GM18517 (cell line): ENCODE measurements at regions not wholly inside any gene's neighbourhood (a gene's known extent, or its start where the extent isn't known, plus 50 kb on each side); places are given as distances from the start of the nearest gene placed in this dataset.
"Not testable (repeated sequence)": the region's sequence is repeated elsewhere in the genome, so short reads cannot be mapped to it uniquely, and the experiment has no call there.

Source experiments
- ATAC-seq: cut with Tn5 transposase; IDR thresholded peaks from one replicate; pipeline ENCODE4 v1.9.1; 2021; ENCODE audit warnings: mild to moderate bottlenecking, moderate library complexity; ENCODE audit not compliant: unreplicated experiment

DNA sequence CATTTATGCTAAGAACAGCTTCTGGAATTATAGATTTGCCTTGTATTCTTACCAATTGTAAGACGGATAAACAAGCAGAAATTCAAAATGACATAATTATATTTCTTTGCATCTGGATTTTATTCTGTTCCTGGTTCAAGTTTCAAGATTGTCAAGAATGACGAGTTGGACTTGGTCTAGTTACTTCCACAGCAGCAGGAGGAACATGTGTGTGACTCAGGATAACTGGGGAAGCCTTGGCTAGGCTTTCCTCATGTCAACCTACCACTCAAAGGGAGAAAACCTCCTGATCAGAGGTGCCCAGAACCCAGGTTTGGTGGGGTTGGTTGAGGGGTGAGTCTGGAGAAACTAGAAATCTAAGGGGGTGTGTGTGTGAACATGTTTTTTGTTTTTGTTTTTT lies 259.7 kb downstream of the SOX2 start:
- ATAC-seq, result no peak

DNA sequence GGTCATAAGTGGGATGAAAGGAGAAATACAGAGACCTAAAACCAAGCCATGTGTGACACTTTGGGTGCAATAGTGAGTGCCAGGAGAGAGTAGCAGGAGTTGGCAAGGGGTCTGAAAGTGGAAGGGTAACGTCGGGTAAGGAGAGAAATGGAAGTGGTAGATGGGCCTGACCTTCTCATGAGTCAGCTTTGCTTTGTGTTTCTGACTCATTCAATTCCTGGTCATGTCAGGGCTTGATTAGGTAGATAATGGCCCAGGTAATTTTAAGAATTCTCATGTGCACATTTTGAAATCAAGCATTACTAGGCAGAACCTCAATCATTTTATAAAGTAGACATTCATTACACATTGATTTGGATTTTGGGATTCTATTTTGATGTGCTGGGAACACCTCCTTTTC lies 262.5 kb downstream of the SOX2 start:
- no peak for ATAC-seq

DNA sequence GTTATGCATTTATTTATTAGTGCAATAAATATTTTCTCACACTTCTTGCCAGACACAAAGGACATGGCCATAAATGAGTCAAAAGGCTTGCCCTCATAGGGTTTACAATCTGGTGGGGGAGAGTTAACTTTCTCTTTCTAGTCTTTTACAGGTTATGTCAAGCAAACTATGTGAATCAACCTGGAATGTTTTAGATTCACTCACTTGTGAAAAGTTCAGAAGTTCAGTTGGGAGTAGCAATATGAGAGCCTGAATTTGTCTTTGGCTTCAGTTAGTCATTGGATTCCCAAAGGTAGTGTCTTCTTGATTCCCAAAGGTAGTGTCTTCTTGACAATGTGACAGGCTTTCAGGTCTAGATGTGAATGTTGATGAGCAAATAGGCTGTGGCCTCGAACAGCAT lies 264.8 kb downstream of the SOX2 start:
- ATAC-seq, result no peak

GRCh38 chr3:181985386-181985785 lies 273.7 kb downstream of the SOX2 start:
- ATAC-seq, result no peak

GRCh38 chr3:181987736-181988135 lies 276.0 kb downstream of the SOX2 start:
- ATAC-seq, result no peak

DNA sequence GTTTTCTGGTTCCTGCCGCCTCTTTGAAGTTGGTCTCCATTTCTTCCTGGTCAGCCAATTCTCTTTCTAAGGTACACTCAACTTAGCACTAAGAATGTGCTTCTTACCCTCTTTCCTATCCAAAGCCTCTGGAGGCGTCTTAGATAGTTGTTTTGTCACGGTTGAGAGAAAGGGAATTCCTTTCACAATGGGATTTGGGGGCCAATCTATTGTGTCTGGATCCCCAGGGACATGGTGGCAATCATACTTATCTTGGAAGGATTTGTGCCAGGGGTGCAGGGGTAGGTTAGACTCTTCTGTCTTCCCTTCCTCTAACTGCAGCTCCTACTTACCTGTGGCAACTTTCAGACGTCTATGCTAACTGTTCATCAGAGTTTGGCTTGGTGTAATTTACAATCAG lies 287.1 kb downstream of the SOX2 start:
- ATAC-seq, result no peak

DNA sequence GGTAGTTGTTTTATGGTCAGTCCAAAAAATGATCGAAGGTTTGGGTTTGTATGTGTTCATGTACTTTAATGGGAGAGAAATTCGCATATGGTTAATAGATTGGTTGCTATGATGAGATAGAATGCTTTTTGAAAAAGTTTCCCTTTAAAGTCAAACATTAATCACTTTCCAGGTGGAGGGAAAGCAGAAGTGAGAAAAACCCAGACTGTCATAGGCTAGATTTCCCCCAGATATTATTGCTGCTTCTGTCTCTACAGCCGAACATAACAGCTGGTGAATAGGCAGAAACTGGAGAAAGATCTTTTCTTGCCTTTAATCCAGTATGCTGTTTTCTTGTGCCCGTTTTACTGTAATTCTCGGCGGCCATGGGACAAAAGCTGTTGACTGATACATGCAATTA lies 287.6 kb downstream of the SOX2 start:
- ATAC-seq, result peak; percentile 88

GRCh38 chr3:182000447-182000846 lies 288.7 kb downstream of the SOX2 start:
- no peak for ATAC-seq

- ATAC-seq, result no peak
Measured at GRCh38 chr3:182005219-182005618, 293.5 kb downstream of the SOX2 start.

DNA sequence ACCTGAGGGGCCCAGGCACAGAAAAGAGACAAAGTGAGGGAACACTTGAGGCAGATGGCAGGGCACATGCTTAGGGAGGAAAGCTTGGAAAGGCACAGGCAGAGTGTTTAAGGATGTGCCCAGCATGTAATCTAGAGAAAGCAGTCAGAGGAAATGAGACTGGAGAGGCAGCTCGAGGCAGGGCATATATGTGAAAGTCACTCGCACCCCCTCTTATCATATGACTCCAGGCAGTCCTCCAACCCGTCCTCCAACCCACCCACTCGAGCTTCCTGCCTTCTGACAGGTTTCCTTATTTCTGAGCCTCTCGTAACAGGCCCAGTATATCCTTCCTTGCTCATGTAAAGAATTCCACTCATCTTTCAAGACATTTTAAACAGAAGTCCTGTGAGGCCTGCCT lies 294.0 kb downstream of the SOX2 start:
- no peak for ATAC-seq

GRCh38 chr3:182006431-182006830 lies 294.7 kb downstream of the SOX2 start:
- no peak for ATAC-seq

DNA sequence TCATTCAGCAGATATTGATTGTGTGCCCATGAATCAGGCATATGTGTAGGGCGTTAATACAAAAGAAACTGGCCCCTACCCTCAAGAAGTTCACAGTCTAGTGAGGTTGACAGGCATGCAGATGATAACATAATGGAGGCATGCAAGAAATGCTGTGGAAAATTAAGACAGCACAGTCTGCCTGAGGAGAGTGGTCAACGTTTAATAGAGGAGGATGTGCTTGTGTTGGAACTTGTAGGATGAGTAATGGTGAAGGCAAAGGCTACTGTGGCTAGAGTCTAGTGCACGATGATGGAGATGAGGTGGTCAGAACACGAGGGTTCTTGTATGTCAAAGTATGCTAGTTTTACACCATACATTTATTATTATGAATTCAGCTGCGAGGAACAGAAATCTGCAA lies 295.7 kb downstream of the SOX2 start:
- ATAC-seq, result no peak

- ATAC-seq, result no peak
Measured at GRCh38 chr3:182018361-182018760, 306.6 kb downstream of the SOX2 start.

DNA sequence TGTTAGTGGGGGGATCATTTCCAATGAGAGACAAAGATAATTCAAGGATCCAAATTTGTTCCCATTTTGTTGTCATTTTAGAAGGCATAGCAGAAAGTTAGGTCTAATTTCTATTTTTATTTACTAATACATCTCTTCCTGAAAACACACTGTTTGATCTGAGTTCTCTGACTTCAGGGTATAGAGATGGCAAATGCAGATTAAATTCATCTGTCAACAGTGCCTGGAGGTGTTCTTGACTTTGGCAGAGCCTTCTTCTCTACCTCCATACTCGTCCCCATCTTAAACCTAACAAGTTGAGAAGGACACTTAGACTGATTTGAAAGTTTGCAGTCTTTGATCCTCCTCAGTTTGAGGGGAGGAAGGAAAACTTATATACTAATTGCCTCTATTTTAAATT lies 308.2 kb downstream of the SOX2 start:
- ATAC-seq, result no peak

DNA sequence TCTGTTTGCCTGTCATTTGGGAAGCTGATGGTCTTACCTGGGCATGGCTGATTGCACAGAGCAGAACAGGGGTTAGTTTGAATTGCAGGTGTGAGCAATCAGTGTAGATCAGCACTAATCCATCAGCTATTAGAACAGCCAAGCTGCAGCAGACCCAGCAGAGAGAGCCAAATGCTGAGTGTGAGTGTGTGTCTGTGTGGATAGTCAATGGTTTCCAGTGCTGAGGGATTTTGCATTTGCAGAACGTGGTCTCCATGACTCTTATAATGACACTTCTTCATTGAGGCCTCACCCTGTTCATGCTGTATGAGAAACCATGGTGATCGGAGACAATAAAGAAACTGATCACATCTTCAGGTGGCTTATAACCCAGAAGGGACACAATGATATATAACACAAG lies 312.1 kb downstream of the SOX2 start:
- no peak for ATAC-seq

DNA sequence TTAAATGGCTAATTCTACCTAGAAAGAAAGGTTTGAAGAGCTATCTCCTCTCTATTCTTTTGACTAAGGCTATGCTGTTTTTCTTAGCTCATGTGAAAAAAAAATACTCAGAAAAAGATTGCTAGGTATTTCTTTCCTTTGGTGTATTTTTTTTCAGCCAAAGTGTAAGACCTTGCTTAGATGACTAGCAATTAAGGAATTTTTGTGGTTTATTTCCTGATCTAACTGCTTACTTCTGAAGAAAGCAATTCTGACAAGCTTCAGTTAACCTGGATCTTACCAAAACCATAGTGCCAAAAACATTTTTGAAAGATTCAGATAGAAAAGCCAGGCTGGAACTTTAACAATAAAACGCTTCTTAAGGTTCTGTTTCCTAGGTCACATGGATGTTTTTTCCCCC lies 315.6 kb downstream of the SOX2 start:
- no peak for ATAC-seq

DNA sequence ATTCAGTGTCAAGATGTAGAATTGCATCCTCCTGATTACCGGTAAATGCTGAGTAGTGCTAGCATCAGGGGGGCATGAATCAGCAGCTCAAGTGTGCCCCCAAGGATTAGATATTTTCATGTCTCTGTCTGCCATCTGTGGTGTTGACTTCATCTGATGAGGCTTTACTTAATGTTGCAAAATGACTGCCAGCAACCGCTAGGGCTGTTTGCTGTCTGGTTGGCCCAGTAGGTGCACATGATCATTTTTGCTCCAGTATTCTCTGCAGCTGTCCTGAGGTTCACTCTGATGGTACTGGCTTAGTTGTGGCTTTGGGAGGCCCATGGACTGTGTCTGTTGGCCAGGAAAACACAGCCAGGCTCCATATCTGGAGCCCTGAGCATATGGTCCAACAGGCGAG lies 316.4 kb downstream of the SOX2 start:
- no peak for ATAC-seq

DNA sequence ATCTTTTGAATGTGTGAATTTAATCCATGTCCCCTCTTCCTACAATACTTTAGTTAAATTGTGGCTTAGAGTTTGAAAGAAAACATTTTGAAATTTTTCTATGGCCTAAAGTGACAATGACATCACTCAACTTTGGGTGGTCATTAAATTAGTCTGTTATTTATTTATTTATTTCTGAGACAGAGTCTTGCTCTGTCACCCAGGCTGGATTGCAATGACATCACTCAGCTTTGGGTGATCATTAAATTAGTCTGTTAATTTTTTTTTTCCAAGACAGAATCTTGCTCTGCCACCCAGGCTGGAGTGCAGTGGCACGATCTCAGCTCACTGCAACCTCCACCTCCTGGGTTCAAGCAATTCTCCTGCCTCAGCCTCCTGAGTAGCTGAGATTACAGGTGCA lies 322.5 kb downstream of the SOX2 start:
- not testable (repeated sequence) for ATAC-seq

DNA sequence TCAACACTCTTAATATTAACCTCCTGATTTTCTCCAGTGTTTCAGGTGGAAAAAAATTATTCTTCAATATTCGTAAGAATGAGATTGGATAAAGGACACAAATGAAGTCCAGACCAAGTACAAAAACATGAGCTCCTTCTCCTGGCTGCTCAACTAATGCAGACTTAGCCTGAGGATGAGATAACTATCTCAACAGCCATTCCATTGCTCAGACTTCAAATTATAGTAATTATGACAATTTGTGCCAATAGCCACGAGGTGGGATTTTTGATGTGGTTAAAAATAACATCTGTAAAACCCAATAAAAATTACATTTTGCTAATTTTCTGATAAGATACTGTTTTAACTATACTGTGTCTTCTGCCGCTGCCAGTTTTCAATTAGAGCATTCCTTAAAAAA lies 323.6 kb downstream of the SOX2 start:
- no peak for ATAC-seq

DNA sequence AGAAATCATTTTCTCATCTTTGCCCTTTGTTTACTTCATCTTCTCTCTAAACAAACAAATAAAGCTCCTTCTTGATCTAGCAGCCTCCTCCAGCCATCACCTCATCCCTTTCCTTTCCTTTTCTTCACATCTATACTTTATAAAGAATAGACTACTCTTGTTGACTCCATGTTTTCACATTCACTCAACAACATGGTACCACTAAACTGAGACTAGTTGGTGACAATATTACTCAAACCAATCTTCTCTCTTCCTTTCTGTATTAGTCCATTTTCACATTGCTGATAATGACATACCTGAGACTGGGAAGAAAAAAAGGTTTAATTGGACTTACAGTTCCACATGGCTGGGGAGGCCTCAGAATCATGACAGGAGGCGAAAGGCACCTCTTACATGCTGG lies 324.7 kb downstream of the SOX2 start:
- no peak for ATAC-seq

DNA sequence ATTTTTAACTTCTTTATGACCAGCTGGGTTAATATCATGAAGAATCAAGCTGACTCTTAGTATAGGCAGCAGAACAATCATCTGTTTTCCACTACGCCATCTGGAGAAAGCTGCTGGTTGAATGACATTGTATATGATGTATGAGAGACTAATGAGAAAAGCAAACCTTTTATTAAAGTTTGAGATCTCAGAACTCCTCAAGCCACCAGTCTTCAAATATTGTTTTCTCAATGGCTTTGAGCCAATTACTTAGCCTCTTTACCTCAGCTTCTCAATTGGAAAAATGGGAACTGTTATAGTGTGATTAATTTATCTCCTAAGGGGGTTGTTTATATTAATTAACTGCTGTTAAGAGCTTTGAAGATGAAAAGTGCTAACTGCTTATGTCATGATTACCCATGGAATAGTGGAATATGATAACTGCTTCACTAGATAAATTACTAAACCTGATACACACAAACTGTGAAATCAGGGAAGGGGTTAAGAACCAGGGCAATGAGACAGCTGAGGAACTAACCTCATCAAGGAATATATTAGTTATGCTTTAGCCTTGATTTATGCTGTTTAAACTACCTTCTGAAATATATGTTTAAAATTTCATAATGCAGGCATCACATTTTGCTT lies 330.1 kb downstream of the SOX2 start:
- ATAC-seq, result no peak

- ATAC-seq, result no peak
Measured at GRCh38 chr3:182045736-182046135, 334.0 kb downstream of the SOX2 start.

- no peak for ATAC-seq
Measured at GRCh38 chr3:182046166-182046764, 334.5 kb downstream of the SOX2 start.
